Midbrain (tissue), 1 donor: ENCODE measurements at regions not wholly inside any gene's neighbourhood (a gene's known extent, or its start where the extent isn't known, plus 50 kb on each side); places are given as distances from the start of the nearest gene placed in this dataset.

Experiments used
- DNase-seq: peaks from one replicate; lab custom pipeline; 2025; lab: John Stamatoyannopoulos, UW

GRCh38 chr12:87793131-87793530, 236.1 kb downstream of the C12orf50 start:
- no peak for DNase-seq

GRCh38 chr12:87784350-87784749, 244.9 kb downstream of the C12orf50 start:
- no peak for DNase-seq

DNA sequence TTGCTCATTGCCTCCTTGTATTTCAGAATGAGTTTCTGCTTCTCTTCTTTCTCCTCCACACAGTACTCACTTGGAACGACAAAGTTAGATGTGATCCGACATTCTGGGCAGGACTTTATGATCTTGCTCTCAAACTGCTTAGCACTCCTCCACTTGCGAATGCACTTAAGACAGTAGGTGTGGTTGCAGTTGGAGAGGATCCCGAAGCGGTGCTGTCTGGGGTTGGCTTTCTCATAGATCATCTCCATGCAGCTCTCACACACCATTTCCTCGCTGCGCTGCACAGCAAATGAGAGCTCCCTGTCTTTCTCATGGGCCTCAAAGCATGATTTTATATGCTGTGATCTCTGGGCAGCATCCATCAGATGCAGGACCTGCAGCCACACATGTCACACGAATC, 245.7 kb downstream of the C12orf50 start:
- no peak for DNase-seq

DNA sequence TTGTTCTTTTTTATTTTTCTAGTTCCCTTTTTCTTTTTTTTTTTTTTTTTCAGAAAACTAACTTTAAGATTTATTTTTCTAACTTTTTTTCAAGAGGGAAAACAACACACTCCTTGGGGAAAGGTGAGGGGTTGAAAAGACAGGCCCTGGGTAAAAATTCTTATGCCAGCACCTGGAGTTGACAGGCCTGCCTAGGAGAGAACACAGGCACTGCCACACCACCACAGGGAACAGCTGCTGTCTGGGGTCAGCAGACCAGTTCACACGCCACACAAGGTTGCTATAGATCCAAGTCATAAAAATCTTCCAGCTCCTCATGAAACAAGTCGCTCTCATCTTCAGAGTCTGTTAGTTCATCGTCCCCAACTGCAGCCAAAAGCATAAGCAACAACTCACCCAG, 246.4 kb downstream of the C12orf50 start:
- no peak for DNase-seq

DNA sequence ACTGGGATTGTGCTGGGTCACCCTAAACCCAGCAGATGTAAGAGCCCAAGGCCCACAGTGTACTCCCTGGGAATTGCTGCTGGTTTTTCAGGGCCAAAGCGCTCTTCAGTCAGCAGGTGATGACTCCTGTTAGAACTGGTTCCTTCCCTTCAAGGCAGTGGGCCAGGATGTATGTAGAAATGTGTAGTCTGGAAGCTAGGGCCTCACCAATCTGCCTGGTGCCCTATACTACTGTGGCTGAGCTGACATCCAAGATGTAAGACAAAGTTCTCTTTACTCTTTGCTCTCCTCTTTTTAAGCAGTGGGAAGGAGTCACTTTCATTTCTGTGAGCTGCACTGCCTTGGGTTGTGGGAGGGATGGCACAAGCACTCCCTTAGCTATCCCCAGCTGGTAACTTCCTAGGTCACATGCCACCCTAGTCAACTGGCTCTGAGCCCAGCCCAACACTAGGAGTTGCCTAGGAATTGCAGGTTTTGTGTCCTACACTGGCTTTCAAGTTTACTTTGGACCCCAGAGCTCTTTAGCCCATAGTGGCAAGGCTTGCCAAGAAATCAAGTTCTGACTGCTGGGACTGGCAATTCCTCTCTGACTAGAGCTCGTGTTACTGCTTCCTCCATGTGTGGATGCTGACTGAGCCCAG, 249.2 kb downstream of the C12orf50 start:
- no peak for DNase-seq

GRCh38 chr12:87779016-87779415, 250.2 kb downstream of the C12orf50 start:
- DNase-seq = no peak

DNA sequence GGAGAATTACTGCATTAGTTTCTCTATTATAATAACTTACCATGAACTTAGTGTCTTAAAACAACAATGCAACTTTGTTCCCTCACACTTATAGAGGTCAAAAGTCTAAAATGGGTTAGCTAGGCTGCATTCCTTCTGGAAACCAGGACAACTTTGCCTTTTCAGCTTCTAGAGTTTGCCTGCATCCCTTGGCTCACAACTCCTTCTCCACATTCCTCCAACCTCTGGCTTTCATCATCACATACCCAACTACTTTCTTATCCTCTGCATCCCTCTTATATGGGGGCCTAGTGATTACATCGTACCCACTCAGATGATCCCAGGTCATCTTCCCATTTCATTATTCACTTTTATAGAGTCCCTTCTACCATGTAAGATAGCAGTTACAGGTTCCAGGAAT, 251.1 kb downstream of the C12orf50 start:
- DNase-seq = no peak

- no peak for DNase-seq
Observed at GRCh38 chr12:87775784-87776183, 253.4 kb downstream of the C12orf50 start.

- no peak for DNase-seq
Observed at GRCh38 chr12:87775051-87775450, 254.2 kb downstream of the C12orf50 start.

- DNase-seq = no peak
Observed at GRCh38 chr12:87772401-87772800, 256.8 kb downstream of the C12orf50 start.

GRCh38 chr12:87768501-87769287, 260.5 kb downstream of the C12orf50 start:
- DNase-seq = no peak

GRCh38 chr12:87766044-87766443, 263.2 kb downstream of the C12orf50 start:
- DNase-seq = no peak

DNA sequence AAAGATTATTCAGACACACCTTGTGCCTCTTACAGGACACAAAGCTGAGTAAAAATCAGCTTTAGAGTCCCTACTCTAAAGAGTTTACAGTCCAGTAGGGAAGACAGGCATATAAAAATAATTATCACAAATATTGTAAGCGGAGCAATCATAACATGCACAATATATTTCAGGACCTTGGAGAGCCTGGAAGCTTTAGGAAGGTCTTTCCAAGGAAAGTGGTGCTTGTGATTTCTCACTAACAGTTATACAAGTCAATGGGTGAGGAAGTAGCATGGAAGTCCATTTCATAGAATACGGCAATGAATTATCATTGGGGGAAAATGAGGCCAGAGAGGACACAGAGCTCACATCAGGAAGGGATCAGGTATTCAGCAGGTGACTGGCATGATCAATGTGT, 268.3 kb downstream of the C12orf50 start:
- no peak for DNase-seq

- DNase-seq = no peak
Observed at GRCh38 chr12:87758271-87758670, 270.9 kb downstream of the C12orf50 start.

DNA sequence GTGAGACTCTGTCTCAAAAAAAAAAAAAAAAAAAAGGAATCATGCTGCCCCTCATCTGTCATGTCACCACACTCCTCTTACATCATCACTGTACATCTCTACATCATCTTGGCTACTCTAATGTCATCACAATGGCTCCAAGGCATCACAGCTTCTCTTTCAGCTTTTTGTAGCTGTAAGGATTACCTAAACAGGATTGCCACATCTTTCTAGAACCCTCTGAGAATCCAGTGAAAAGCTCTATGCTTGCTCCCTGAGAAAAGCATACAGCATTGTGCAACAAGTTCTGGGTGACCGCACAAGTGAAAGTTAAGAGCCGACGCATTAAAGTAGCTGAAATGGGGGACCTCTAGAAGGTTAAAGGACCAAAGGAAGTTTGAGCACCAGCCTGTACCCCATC, 272.5 kb downstream of the C12orf50 start:
- DNase-seq = no peak

DNA sequence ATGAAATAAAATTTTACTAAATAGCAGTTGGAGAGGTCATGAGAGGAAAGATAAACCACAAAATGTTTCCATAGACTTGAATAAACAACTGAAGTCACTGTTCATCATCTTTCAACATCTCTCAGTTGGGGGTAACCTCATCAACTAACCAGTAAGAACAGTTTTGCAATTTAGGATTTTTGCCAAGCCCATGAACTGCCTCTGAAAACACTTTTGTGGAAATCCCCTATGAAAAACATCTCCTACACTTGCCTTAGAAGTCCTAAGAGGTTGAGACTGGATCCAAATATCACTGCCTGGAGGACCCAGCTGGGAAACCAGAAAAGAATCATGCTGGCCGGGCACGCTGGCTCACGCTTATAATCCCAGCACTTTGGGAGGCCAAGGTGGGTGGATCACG, 273.1 kb downstream of the C12orf50 start:
- no peak for DNase-seq

DNA sequence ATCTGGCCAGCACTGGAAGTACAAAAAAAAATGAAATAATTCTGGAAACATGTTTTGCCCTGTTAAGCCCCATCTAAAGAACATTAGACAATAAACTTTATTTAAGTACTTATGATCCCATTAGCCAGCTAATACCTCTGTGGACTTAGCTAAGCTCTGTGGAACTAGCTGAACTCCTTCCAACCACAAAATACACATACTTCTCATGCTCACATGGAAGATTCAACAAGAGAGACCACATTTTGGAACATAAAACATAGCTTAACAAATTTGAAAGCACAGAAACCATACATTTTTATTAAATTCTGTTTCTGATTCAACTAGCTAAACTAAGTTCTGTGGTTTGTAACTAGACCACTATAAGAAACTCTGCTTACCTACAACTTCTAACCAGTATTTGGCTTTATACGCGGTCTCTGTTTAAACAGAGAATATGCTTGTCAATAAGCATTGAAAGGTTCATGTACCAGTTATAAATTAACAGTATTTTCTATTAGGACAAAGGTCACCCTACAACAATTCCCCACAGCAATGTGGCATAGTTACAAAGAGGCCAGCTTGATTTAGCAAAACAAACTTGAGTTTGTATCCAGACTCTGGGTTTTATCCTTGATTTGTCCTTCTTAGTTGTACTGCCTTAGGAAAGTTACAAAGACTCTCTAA, 300.1 kb downstream of the C12orf50 start:
- DNase-seq = no peak

DNA sequence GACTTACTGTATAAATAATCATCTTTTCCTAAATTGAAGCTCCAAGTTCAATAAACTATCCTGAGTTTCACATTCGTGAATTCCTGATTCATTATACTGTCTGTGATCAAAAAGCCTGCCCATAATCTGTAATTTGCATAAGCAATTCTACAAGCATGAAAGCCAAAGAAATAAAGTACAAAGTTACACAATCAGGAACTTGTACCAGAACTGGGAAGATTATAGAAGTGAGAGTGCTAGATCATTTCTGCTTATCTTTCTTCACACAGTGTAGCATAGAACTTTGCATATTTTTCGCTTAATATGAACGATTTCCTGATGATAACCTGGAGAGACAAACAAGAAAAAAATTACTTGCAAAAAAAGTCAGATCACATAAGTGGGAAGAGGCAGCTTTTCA, 308.2 kb downstream of the C12orf50 start:
- DNase-seq = no peak

GRCh38 chr12:87704374-87704773, 324.8 kb downstream of the C12orf50 start:
- no peak for DNase-seq

DNA sequence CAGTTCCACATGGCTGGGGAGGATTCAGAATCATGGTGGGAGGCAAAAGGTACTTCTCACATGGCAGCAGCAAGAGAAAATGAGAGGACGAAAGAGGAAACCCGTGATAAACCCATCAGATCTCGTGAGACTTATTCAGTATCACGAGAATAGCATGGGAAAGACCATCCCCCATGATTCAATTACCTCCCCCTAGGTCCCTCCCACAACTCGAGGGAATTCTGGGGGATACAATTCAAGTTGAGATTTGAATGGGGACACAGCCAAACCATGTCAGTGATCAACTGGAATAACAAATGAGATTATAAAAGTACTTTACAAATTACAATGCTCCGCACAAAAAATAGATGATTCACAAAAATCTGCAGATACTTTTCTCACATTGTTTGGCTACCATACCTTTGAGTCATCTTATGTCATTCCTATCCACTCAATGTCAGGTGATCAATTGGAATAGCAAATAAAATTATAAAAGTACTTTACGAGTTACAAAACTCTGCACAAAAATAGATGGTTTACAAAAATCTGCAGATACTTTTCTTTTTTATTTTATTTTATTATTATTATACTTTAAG, 338.9 kb downstream of the C12orf50 start:
- no peak for DNase-seq

DNA sequence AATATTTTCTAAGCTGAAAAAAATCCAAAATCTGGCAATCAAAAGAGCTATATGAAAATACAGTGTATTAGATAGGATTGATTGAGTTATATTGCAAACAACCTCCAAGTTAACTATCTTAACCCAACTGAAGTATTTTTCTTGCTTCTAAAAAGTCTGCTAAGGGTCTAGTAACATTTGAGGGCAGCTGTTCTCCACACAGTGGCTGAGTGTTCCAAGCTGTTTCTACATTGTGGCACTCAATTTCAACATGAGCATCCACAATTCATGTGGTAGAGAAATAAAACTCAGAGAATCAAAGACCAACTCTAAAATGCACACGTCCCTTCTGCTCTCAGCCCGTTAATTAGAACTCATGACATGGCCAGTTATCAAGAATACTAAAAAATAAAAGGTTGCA, 340.0 kb downstream of the C12orf50 start:
- DNase-seq = no peak

DNA sequence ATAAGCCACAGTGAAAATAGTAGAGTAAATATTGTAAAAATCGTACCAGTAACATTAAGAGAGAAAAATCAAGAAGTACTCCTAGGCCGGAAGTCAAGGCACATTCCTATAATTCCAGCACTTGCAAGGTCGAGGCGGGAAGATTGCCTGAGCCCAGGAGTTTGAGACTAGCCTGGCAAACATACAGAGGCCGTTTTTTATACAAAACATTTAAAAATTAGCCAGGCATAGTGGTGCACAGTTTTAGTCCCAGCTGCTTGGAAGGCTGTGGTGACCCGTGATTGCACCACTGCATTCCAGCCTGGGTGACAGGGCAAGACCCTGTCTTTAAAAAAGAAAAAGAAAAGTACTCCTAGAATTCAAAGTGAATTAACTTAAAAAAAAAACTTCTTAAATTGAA, 341.8 kb downstream of the C12orf50 start:
- no peak for DNase-seq

GRCh38 chr12:87685696-87686095, 343.5 kb downstream of the C12orf50 start:
- no peak for DNase-seq
